Activated T-cell treated with anti-CD3 and anti-CD28 coated beads, Interleukin-2, amount 50 U/mL, for 4 hours (primary cell): ENCODE measurements at regions not wholly inside any gene's neighbourhood (a gene's known extent, or its start where the extent isn't known, plus 50 kb on each side); places are given as distances from the start of the nearest gene placed in this dataset.

Experiments
- ATAC-seq, 2 donors: fragments of 200-7000 bp; cut with Tn5 transposase; one replicate each; pipeline ENCODE4 v1.10.0; 2021
- DNase-seq: peaks from one replicate; pipeline ENCODE4 v3.0.0-alpha.2; 2020
- H3K27me3 Mint-ChIP-seq: one replicate; pipeline ENCODE4 v1.8.0; 2021; ENCODE audit warnings: low read depth, mixed read lengths
- H3K36me3 Mint-ChIP-seq: one replicate; pipeline ENCODE4 v1.8.0; 2022; ENCODE audit warnings: mixed read lengths; ENCODE audit not compliant: insufficient read depth
- H3K4me1 Mint-ChIP-seq: one replicate; pipeline ENCODE4 v1.8.0; 2021; ENCODE audit warnings: low read depth, mixed read lengths
- H3K4me3 Mint-ChIP-seq: one replicate; pipeline ENCODE4 v1.8.0; 2021; ENCODE audit warnings: mild to moderate bottlenecking, moderate library complexity, mixed read lengths
- H3K9me3 Mint-ChIP-seq: one replicate; pipeline ENCODE4 v1.8.0; 2021; ENCODE audit warnings: mixed read lengths

- peaks cover 70% of the 10 kb centered on the region for H3K4me1 Mint-ChIP-seq
- peak overlapping the region; percentile 24 for H3K4me3 Mint-ChIP-seq
- ATAC-seq: no peak
- H3K9me3 Mint-ChIP-seq: no peaks in the 10 kb centered on the region
- no peaks in the 10 kb centered on the region for H3K27me3 Mint-ChIP-seq
- no peak for DNase-seq
- no peaks in the 10 kb centered on the region for H3K36me3 Mint-ChIP-seq
These were observed 70.3 kb upstream of the RIPOR2 start for GRCh38 chr6:25006075-25006474.

DNA sequence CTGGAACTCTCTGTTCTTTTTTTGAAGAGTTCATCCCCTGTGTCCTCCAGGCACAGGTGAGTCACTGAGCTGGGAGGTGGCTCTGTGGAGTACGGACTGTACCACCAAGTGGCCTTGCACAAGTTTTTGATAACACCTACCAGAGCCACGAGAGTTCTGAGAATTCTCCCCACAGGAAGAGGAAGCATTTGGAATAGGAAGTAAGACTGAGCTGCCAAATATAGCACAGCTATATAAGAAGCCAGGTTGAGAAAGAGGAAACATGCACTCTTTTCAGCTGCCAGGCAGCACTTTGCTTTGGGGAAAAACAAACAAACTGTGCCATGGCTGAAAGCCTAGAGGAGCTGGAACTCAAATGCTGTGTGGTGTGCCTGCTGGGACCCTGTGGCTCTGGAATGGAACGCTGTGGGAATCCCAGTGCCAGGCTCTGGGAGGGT, 70.8 kb upstream of the RIPOR2 start:
- Mint-ChIP-seq H3K9me3 (no peaks in the 10 kb centered on the region), H3K36me3 (no peaks in the 10 kb centered on the region), H3K4me1 (peaks cover 73% of the 10 kb centered on the region), H3K27me3 (no peaks in the 10 kb centered on the region), H3K4me3 (peak overlapping the region; percentile 24)
- peak; percentile 38 to 39 for ATAC-seq
- no peak for DNase-seq

DNA sequence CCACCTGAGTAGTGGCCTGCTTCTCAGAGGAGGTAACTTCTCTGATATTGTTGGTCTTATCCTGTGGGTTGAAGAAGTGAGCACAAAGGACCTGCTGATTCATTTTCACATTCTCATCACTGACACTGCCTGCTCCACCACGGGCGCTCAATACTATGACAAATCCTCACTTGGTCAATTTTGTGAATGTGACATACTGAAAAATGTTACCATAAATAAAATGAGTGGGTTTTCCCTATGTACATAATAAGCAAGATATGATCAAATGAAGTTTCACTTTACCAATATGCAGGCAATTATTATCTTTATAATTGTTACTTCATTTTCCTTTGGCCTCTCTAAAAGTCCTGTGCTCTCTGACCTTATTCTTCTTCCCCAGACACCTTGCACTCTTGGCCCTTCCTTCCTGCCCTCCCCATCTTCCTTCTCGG, 71.5 kb upstream of the RIPOR2 start:
- Mint-ChIP-seq H3K27me3 (no peaks in the 10 kb centered on the region), H3K4me1 (peaks cover 76% of the 10 kb centered on the region), H3K4me3 (peak overlapping the region; percentile 60), H3K9me3 (no peaks in the 10 kb centered on the region), H3K36me3 (no peaks in the 10 kb centered on the region)
- ATAC-seq: peak; percentile 89 to 94
- DNase-seq: peak; percentile 32

DNA sequence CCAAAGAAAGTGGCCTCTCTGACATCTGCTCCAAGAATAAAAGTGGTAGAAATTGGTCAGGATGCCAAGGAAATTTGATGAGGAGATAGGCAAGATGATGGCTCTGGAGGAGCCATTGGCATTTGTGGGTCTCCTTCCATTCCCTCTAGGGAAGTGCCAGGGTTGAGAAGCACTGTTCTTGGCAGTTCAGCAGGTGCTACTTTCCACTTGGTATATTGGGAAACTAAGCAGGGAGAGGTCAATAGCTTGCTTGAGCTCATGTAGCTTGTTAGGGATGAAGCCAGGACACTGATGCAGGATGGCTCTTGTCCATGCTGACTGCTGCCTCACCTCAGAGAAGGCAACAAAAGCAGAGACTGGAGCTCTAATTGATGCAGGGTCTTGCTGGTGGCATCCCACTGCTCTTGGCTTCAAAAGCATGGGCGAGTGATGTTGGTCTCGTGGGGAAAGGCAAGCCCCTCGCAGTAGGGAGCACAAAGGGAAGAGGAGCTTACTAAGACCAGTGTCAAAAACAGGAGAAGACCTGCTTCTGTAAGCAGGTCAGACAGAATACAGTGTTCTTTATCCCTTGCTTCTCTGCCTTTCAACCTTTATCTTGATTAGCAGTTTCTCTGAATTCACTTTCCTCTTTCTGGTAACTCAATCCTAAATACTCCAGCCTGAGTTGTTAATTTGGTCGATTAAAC, 73.1 kb upstream of the RIPOR2 start:
- Mint-ChIP-seq H3K27me3 (no peaks in the 10 kb centered on the region), H3K4me3 (peak overlapping the region; percentile 52), H3K9me3 (no peaks in the 10 kb centered on the region), H3K36me3 (no peaks in the 10 kb centered on the region), H3K4me1 (peaks cover 80% of the 10 kb centered on the region)
- DNase-seq (no peak), ATAC-seq (no peak)

DNA sequence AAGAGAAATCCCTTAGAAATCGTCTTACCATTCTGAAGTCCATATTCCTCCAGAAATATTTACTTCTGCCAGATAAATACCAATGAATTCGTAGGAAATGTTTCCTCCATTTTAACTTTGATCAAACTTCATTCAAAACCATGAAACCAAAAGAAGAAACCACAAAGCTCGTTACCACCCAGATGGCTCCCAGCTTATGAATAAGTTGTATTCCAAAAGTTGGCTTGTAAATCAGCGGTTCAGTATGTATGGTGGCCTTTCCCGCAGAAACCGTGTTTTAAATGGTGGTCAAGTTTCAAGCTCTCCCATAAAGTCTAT, 73.6 kb upstream of the RIPOR2 start:
- ATAC-seq: no peak
- Mint-ChIP-seq H3K36me3 (no peaks in the 10 kb centered on the region), H3K4me1 (peaks cover 77% of the 10 kb centered on the region), H3K9me3 (no peaks in the 10 kb centered on the region), H3K4me3 (peak overlapping the region; percentile 52), H3K27me3 (no peaks in the 10 kb centered on the region)
- DNase-seq: no peak

GRCh38 chr6:25010176-25010575, 74.4 kb upstream of the RIPOR2 start:
- DNase-seq (no peak), ATAC-seq (no peak)
- Mint-ChIP-seq H3K9me3 (no peaks in the 10 kb centered on the region), H3K4me3 (no peak overlapping the region), H3K36me3 (no peaks in the 10 kb centered on the region), H3K4me1 (peaks cover 78% of the 10 kb centered on the region), H3K27me3 (no peaks in the 10 kb centered on the region)

GRCh38 chr6:25010902-25011625, 75.3 kb upstream of the RIPOR2 start:
- no peaks in the 10 kb centered on the region for H3K36me3 Mint-ChIP-seq
- DNase-seq (no peak), ATAC-seq (no peak)
- no peak overlapping the region for H3K4me3 Mint-ChIP-seq
- no peaks in the 10 kb centered on the region for H3K9me3 Mint-ChIP-seq
- no peaks in the 10 kb centered on the region for H3K27me3 Mint-ChIP-seq
- H3K4me1 Mint-ChIP-seq: peaks cover 77% of the 10 kb centered on the region

- Mint-ChIP-seq H3K36me3 (no peaks in the 10 kb centered on the region), H3K4me1 (peaks cover 74% of the 10 kb centered on the region), H3K27me3 (no peaks in the 10 kb centered on the region), H3K4me3 (no peak overlapping the region), H3K9me3 (no peaks in the 10 kb centered on the region)
- DNase-seq: no peak
- ATAC-seq: no peak
These were observed 76.9 kb upstream of the RIPOR2 start for GRCh38 chr6:25012657-25013056.

- Mint-ChIP-seq H3K4me1 (peaks cover 73% of the 10 kb centered on the region), H3K27me3 (no peaks in the 10 kb centered on the region), H3K4me3 (no peak overlapping the region), H3K36me3 (no peaks in the 10 kb centered on the region), H3K9me3 (no peaks in the 10 kb centered on the region)
- DNase-seq: no peak
- no peak for ATAC-seq
These were observed 77.5 kb upstream of the RIPOR2 start for GRCh38 chr6:25013246-25013645.

DNA sequence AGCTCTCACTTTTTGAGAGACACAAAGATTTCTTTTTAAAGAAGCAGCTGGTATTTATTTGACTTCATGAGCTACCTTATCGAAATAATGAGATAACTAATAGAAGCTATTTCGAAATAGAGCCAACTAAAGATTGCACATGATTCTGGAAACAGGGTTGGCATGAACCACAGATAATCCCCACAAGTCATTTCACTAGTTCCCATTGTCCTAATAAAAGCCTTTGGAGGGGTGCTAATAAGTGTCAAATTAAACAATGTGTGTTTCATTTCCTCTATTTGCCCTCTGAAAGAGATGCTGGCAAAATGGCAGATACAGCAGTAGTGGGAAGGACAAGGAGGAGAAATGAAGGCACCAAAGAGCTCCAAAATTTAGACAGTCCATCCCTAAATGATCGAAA, 78.6 kb upstream of the RIPOR2 start:
- no peak for DNase-seq
- Mint-ChIP-seq H3K4me3 (no peak overlapping the region), H3K4me1 (peaks cover 63% of the 10 kb centered on the region), H3K36me3 (no peaks in the 10 kb centered on the region), H3K9me3 (no peaks in the 10 kb centered on the region), H3K27me3 (no peaks in the 10 kb centered on the region)
- no peak for ATAC-seq

- no peak for DNase-seq
- Mint-ChIP-seq H3K9me3 (no peaks in the 10 kb centered on the region), H3K27me3 (no peaks in the 10 kb centered on the region), H3K36me3 (no peaks in the 10 kb centered on the region), H3K4me1 (peaks cover 57% of the 10 kb centered on the region), H3K4me3 (no peak overlapping the region)
- peak; percentile 79 to 84 for ATAC-seq
These were observed 79.2 kb upstream of the RIPOR2 start for GRCh38 chr6:25014791-25015560.

- ATAC-seq (no peak), DNase-seq (no peak)
- Mint-ChIP-seq H3K9me3 (no peaks in the 10 kb centered on the region), H3K4me3 (no peak overlapping the region), H3K4me1 (peaks cover 50% of the 10 kb centered on the region), H3K27me3 (no peaks in the 10 kb centered on the region), H3K36me3 (no peaks in the 10 kb centered on the region)
These were observed 80.4 kb upstream of the RIPOR2 start for GRCh38 chr6:25016014-25016720.

- Mint-ChIP-seq H3K4me1 (peaks cover 48% of the 10 kb centered on the region), H3K9me3 (no peaks in the 10 kb centered on the region), H3K4me3 (peak overlapping the region; percentile 9), H3K36me3 (no peaks in the 10 kb centered on the region), H3K27me3 (no peaks in the 10 kb centered on the region)
- ATAC-seq (no peak), DNase-seq (no peak)
These were observed 81.7 kb upstream of the RIPOR2 start for GRCh38 chr6:25017486-25017885.

DNA sequence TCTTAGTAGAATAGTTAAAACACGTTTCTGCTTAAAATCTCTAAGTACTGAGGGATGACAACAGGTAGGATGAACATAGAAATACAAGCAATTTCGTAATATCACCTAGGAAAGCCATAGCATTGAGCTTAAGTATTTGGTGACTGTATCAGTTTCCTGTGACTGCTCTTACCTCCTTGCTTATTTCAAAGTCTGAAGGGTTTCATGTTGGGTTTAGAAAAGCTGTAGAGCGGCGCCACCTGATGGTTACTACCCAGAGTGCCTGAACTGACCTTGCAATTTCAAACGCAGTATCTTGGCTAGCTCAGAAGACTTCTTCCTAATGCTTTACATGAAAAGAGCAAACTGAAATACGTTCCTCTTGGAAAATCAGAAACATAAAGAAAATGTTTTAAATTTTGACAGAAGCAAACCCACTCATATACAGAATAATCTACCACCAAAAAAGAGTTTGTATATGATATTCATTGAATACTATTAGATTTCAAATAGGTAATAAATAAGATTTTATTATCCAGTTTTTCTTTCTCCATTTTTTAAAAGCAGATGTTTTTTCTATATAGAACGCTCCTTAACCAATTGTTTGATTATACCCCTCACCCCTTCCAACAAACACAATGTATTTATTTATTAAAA, 82.3 kb upstream of the RIPOR2 start:
- H3K36me3 Mint-ChIP-seq: no peaks in the 10 kb centered on the region
- peak; percentile 78 for DNase-seq
- ATAC-seq: peak; percentile 85 to 87
- H3K27me3 Mint-ChIP-seq: no peaks in the 10 kb centered on the region
- H3K4me3 Mint-ChIP-seq: peak overlapping the region; percentile 9
- H3K9me3 Mint-ChIP-seq: no peaks in the 10 kb centered on the region
- peaks cover 44% of the 10 kb centered on the region for H3K4me1 Mint-ChIP-seq
